PC-3 (cell line): ENCODE measurements at regions not wholly inside any gene's neighbourhood (a gene's known extent, or its start where the extent isn't known, plus 50 kb on each side); places are given as distances from the start of the nearest gene placed in this dataset.

ENCODE experiments used
- CTCF ChIP-seq: fragments of 300-600 bp; sonication (generic); conservative IDR thresholded peaks from 2 replicates; pipeline ENCODE4 v1.5.1; 2017; ENCODE audit warnings: antibody characterized with exemption, low read depth, mild to moderate bottlenecking, low read length
- EZH2 ChIP-seq: fragments of 300-600 bp; sonication (generic); IDR thresholded peaks from one replicate; pipeline ENCODE4 v1.6.1; 2017; ENCODE audit warnings: antibody characterized with exemption, mild to moderate bottlenecking, low read length; ENCODE audit not compliant: unreplicated experiment
- EZH2phosphoT487 ChIP-seq: fragments of 300-600 bp; sonication (generic); IDR thresholded peaks from 2 replicates; pipeline ENCODE4 v1.6.1; 2018; ENCODE audit warnings: mild to moderate bottlenecking, antibody characterized with exemption, low read length, borderline replicate concordance

- TF ChIP-seq CTCF (no peak), EZH2 (no peak), EZH2phosphoT487 (no peak)
Observed at GRCh38 chrX:34813618-34814017, 129.0 kb upstream of the FAM47B start.
